Prostate gland (tissue), 2 donors: ENCODE measurements at regions not wholly inside any gene's neighbourhood (a gene's known extent, or its start where the extent isn't known, plus 50 kb on each side); places are given as distances from the start of the nearest gene placed in this dataset.

Source experiments
- POLR2A ChIP-seq: fragments of 450-650 bp; IDR thresholded peaks from one replicate; pipeline ENCODE4 v1.6.1; 2016; ENCODE audit warnings: antibody characterized with exemption, mild to moderate bottlenecking
- POLR2AphosphoS5 ChIP-seq: sonication (generic); formaldehyde crosslinking; IDR thresholded peaks from one replicate; pipeline ENCODE4 v1.6.1; 2017; ENCODE audit warnings: antibody characterized with exemption
- TF ChIP-seq, protein P1 (sequence below), 4 experiments: fragments of 200-600 bp in 2 of 4; fragments of 450-650 bp in 2 of 4; sonication (generic) in 2 of 4; IDR thresholded peaks; 1 replicate in 3 of 4; 2 replicates in 1 of 4; pipeline ENCODE4 v1.5.1; 2016 to 2019; ENCODE audit warnings: antibody characterized with exemption in 4 of 4, mild to moderate bottlenecking in 2 of 4, moderate library complexity in 2 of 4

DNA sequence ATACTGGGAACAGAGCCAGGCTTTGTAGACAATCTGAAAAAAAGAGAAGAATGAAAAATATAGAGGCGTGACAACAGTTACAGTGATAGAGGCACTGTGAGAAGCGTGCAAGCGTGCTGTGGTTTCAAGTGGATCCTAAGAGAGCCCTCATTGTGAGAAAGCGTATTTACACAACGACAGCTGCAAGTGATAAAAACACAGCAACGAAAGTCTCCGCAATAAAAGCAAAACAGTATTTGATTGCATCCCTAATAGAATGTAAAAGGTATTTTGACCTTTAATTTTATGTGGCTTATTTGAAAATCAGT, 642.7 kb upstream of the ARGLU1 start:
- TF ChIP-seq, protein P1, sequence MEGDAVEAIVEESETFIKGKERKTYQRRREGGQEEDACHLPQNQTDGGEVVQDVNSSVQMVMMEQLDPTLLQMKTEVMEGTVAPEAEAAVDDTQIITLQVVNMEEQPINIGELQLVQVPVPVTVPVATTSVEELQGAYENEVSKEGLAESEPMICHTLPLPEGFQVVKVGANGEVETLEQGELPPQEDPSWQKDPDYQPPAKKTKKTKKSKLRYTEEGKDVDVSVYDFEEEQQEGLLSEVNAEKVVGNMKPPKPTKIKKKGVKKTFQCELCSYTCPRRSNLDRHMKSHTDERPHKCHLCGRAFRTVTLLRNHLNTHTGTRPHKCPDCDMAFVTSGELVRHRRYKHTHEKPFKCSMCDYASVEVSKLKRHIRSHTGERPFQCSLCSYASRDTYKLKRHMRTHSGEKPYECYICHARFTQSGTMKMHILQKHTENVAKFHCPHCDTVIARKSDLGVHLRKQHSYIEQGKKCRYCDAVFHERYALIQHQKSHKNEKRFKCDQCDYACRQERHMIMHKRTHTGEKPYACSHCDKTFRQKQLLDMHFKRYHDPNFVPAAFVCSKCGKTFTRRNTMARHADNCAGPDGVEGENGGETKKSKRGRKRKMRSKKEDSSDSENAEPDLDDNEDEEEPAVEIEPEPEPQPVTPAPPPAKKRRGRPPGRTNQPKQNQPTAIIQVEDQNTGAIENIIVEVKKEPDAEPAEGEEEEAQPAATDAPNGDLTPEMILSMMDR (IDR thresholded peaks at IDR 0.05), result no peak
- no peak for TF ChIP-seq POLR2A
- no peak for TF ChIP-seq POLR2AphosphoS5
